ENCODE measurements at regions not wholly inside any gene's neighbourhood (a gene's known extent, or its start where the extent isn't known, plus 50 kb on each side); places are given as distances from the start of the nearest gene placed in this dataset.
"Not testable (repeated sequence)": the region's sequence is repeated elsewhere in the genome, so short reads cannot be mapped to it uniquely, and the experiment has no call there.

DNA sequence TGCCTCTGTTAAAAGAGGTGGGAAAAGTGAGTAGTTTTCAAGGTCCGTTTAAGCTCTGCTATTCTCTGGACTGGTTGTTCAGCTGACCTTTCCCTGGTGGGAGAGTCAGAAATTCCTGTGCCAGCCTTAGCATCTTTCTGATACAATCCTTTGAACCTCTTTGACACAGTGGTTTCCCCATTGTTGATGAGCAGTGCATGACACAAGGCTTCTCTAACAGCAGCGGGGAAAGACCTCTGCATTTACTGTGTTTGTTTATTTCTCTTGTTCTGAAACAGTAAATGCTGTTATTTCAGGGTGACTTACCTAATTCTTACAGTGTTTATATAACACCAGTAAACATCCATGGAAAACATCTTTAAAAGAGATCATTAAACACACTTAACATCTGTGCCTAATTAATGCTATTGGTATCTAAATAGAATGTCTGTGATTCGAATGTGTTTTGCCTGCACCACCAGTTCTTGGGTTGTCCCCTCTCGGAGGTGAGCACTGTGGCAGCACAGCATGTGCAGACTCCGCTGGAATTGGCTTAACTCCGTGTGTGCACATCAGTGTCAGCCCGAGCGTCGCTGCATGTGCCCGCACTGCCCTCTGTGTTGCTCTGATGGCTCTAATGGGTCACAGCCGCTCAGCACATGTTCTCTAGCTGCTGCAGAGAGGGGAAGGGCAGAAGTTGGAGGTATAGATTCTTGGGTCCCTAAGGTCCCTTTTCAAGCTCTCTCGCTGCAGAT is 104.3 kb downstream of the TBC1D26 start:
- intact Hi-C loops (cut with micrococcal nuclease; ENCODE audit: unreplicated experiment); CTCF ChIA-PET; H3K27ac ChIP-seq (ENCODE audit: low read length); BruUV-seq (replicated peaks); H3K36me3 ChIP-seq (ENCODE audit: control insufficient read depth, insufficient read depth, low read length); H3K9me3 ChIP-seq (ENCODE audit: control insufficient read depth, insufficient read depth, low read depth, low read length); H3K4me3 ChIP-seq (ENCODE audit: low read depth in 2 of 2, low read length in 2 of 2); POLR2A ChIA-PET; ATAC-seq; H3K27me3 ChIP-seq (ENCODE audit: control insufficient read depth, insufficient read depth, low read length); H3K4me1 ChIP-seq (ENCODE audit: control insufficient read depth, insufficient read depth, low read length); DNase-seq (ENCODE audit: low read depth, low spot score); in situ Hi-C loops (cut with HindIII; ENCODE audit: low pct_unique_long_range_greater_than_20kb, low sequenced_read_pairs): not testable (repeated sequence)

DNA sequence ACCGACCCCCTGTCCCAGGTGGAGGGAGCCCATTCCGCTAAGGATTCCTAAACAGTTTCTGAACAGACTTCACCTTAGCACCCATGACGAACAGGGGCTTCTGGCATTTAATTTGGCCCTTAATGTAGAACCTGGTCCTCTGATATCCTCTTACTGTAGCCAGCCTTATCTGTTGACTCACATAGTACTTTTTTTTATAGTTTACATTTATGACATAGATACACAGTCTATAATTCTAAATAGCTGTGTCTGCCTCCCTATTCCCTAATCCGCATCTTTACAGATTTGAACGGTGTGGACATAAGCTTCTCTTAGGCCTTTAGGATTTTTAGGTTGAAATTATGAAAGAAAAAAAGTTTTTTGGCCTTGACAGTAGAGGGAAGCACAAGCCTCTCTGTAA is 104.9 kb downstream of the TBC1D26 start:
- CTCF ChIA-PET; intact Hi-C loops (cut with micrococcal nuclease; ENCODE audit: unreplicated experiment); H3K36me3 ChIP-seq (ENCODE audit: control insufficient read depth, insufficient read depth, low read length); ATAC-seq; in situ Hi-C loops (cut with HindIII; ENCODE audit: low pct_unique_long_range_greater_than_20kb, low sequenced_read_pairs); DNase-seq (ENCODE audit: low read depth, low spot score); H3K27me3 ChIP-seq (ENCODE audit: control insufficient read depth, insufficient read depth, low read length); BruUV-seq (replicated peaks); H3K4me3 ChIP-seq (ENCODE audit: low read depth in 2 of 2, low read length in 2 of 2); H3K9me3 ChIP-seq (ENCODE audit: control insufficient read depth, insufficient read depth, low read depth, low read length); H3K4me1 ChIP-seq (ENCODE audit: control insufficient read depth, insufficient read depth, low read length); POLR2A ChIA-PET; H3K27ac ChIP-seq (ENCODE audit: low read length): not testable (repeated sequence)

- in situ Hi-C loops (cut with HindIII; ENCODE audit: low pct_unique_long_range_greater_than_20kb, low sequenced_read_pairs); POLR2A ChIA-PET; BruUV-seq (replicated peaks); CTCF ChIA-PET; H3K27ac ChIP-seq (ENCODE audit: low read length); intact Hi-C loops (cut with micrococcal nuclease; ENCODE audit: unreplicated experiment); H3K4me3 ChIP-seq (ENCODE audit: low read depth in 2 of 2, low read length in 2 of 2); H3K9me3 ChIP-seq (ENCODE audit: control insufficient read depth, insufficient read depth, low read depth, low read length); H3K27me3 ChIP-seq (ENCODE audit: control insufficient read depth, insufficient read depth, low read length); H3K36me3 ChIP-seq (ENCODE audit: control insufficient read depth, insufficient read depth, low read length); H3K4me1 ChIP-seq (ENCODE audit: control insufficient read depth, insufficient read depth, low read length): not testable (repeated sequence)
- ATAC-seq = peak; percentile 63
- peak; percentile 20 for DNase-seq (ENCODE audit: low read depth, low spot score)
Observed at GRCh38 chr17:15847447-15848229, 97.3 kb upstream of the ADORA2B start.

DNA sequence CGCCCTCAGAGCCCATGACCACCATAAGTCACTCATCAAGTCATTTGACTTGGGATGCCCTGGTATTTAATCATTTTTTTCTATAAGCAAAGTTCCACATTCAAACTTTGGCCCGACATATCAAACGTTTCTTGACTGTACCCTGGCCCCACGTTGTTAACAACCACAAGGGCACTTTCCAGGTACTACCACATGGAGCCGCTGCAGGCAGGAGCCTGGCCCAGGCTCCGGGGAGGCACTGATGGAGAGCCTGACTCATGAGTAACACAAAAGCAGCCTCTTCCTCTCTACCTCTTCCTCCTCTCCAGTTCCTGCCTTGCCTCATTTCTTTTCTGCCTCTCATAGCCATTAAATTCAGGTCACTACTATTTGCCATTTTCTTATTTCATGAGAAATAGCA is 95.9 kb upstream of the ADORA2B start:
- CTCF ChIA-PET; H3K9me3 ChIP-seq (ENCODE audit: control insufficient read depth, insufficient read depth, low read depth, low read length); H3K4me3 ChIP-seq (ENCODE audit: low read depth in 2 of 2, low read length in 2 of 2); in situ Hi-C loops (cut with HindIII; ENCODE audit: low pct_unique_long_range_greater_than_20kb, low sequenced_read_pairs); POLR2A ChIA-PET; H3K27ac ChIP-seq (ENCODE audit: low read length); H3K36me3 ChIP-seq (ENCODE audit: control insufficient read depth, insufficient read depth, low read length); H3K27me3 ChIP-seq (ENCODE audit: control insufficient read depth, insufficient read depth, low read length); intact Hi-C loops (cut with micrococcal nuclease; ENCODE audit: unreplicated experiment); H3K4me1 ChIP-seq (ENCODE audit: control insufficient read depth, insufficient read depth, low read length); BruUV-seq (replicated peaks): not testable (repeated sequence)
- peak; percentile 82 for ATAC-seq
- TF ChIP-seq, protein P1, sequence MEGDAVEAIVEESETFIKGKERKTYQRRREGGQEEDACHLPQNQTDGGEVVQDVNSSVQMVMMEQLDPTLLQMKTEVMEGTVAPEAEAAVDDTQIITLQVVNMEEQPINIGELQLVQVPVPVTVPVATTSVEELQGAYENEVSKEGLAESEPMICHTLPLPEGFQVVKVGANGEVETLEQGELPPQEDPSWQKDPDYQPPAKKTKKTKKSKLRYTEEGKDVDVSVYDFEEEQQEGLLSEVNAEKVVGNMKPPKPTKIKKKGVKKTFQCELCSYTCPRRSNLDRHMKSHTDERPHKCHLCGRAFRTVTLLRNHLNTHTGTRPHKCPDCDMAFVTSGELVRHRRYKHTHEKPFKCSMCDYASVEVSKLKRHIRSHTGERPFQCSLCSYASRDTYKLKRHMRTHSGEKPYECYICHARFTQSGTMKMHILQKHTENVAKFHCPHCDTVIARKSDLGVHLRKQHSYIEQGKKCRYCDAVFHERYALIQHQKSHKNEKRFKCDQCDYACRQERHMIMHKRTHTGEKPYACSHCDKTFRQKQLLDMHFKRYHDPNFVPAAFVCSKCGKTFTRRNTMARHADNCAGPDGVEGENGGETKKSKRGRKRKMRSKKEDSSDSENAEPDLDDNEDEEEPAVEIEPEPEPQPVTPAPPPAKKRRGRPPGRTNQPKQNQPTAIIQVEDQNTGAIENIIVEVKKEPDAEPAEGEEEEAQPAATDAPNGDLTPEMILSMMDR (IDR thresholded peaks at IDR 0.05) = peak; percentile 57
- peak; percentile 17 for DNase-seq (ENCODE audit: low read depth, low spot score)

DNA sequence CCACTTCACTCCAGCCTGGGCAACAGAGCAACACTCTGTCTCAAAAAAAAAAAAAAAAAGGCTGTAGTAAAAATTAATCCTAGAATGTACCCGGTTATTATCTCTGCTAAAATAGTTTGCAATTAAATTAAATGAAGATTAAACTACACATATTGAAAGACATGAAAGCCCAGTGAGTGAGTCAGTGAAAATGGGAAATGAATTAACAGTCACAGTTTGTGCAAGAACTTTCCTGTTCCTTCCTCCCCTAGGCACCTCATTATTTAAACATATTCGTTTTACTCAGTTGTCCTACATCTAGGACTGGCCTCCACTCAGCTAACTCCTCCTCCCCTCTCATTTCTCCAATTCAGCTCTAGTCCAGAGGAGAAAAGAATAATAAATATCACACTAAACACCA is 94.9 kb upstream of the ADORA2B start:
- H3K36me3 ChIP-seq (ENCODE audit: control insufficient read depth, insufficient read depth, low read length); BruUV-seq (replicated peaks); CTCF ChIA-PET; intact Hi-C loops (cut with micrococcal nuclease; ENCODE audit: unreplicated experiment); H3K9me3 ChIP-seq (ENCODE audit: control insufficient read depth, insufficient read depth, low read depth, low read length); ATAC-seq; in situ Hi-C loops (cut with HindIII; ENCODE audit: low pct_unique_long_range_greater_than_20kb, low sequenced_read_pairs); H3K27ac ChIP-seq (ENCODE audit: low read length); DNase-seq (ENCODE audit: low read depth, low spot score); H3K4me1 ChIP-seq (ENCODE audit: control insufficient read depth, insufficient read depth, low read length); POLR2A ChIA-PET; H3K27me3 ChIP-seq (ENCODE audit: control insufficient read depth, insufficient read depth, low read length); H3K4me3 ChIP-seq (ENCODE audit: low read depth in 2 of 2, low read length in 2 of 2): not testable (repeated sequence)

- H3K4me3 ChIP-seq (ENCODE audit: low read depth in 2 of 2, low read length in 2 of 2); CTCF ChIA-PET; H3K27ac ChIP-seq (ENCODE audit: low read length); H3K27me3 ChIP-seq (ENCODE audit: control insufficient read depth, insufficient read depth, low read length); H3K9me3 ChIP-seq (ENCODE audit: control insufficient read depth, insufficient read depth, low read depth, low read length); ATAC-seq; intact Hi-C loops (cut with micrococcal nuclease; ENCODE audit: unreplicated experiment); BruUV-seq (replicated peaks); H3K36me3 ChIP-seq (ENCODE audit: control insufficient read depth, insufficient read depth, low read length); in situ Hi-C loops (cut with HindIII; ENCODE audit: low pct_unique_long_range_greater_than_20kb, low sequenced_read_pairs); POLR2A ChIA-PET; H3K4me1 ChIP-seq (ENCODE audit: control insufficient read depth, insufficient read depth, low read length): not testable (repeated sequence)
- peak; percentile 50 for DNase-seq (ENCODE audit: low read depth, low spot score)
Observed at GRCh38 chr17:15850687-15851086, 94.2 kb upstream of the ADORA2B start.

DNA sequence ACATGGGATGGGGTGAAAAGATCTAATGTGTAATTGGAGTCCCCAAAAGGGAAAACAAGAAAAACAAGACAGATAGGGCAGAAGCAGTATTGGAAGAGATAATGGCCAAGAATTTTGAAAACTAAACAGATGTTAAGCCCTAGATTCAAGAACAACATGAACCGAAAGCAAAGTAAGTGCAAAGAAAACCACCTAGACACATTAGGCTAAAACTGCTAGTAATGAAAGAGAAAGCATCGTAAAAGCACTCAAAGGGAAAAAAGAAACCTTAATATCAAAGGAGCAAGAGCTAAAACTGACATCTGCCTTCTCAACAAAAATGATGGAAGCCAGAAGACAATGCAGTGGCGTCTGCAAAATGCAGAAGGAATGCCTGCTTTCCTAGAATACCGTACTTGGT is 92.1 kb upstream of the ADORA2B start:
- DNase-seq (ENCODE audit: low read depth, low spot score); intact Hi-C loops (cut with micrococcal nuclease; ENCODE audit: unreplicated experiment); POLR2A ChIA-PET; H3K27ac ChIP-seq (ENCODE audit: low read length); H3K9me3 ChIP-seq (ENCODE audit: control insufficient read depth, insufficient read depth, low read depth, low read length); in situ Hi-C loops (cut with HindIII; ENCODE audit: low pct_unique_long_range_greater_than_20kb, low sequenced_read_pairs); BruUV-seq (replicated peaks); ATAC-seq; H3K36me3 ChIP-seq (ENCODE audit: control insufficient read depth, insufficient read depth, low read length); H3K4me3 ChIP-seq (ENCODE audit: low read depth in 2 of 2, low read length in 2 of 2); H3K27me3 ChIP-seq (ENCODE audit: control insufficient read depth, insufficient read depth, low read length); H3K4me1 ChIP-seq (ENCODE audit: control insufficient read depth, insufficient read depth, low read length); CTCF ChIA-PET: not testable (repeated sequence)
